Kidney (tissue), 13 donors: ENCODE measurements at regions not wholly inside any gene's neighbourhood (a gene's known extent, or its start where the extent isn't known, plus 50 kb on each side); places are given as distances from the start of the nearest gene placed in this dataset.

Experiments
- DNase-seq, 5 donors: peaks; one replicate each; pipeline ENCODE4 v3.0.0-alpha.2; 2013 to 2020
- FAIRE-seq: peaks from 2 replicates; lab custom pipeline; 2012; peaks lifted over from hg19 to GRCh38; lab: Jason Lieb, UNC
- H3K27ac ChIP-seq, 2 donors: one replicate each; pipeline ENCODE4 v1.7.0; 2013; ENCODE audit warnings: low read depth in 2 of 2, low read length in 2 of 2, inconsistent platforms in 1 of 2
- H3K27me3 ChIP-seq: one replicate; pipeline ENCODE4 v1.7.1; 2013; ENCODE audit warnings: low read length, inconsistent platforms; ENCODE audit not compliant: control insufficient read depth, insufficient read depth
- H3K36me3 ChIP-seq, 3 donors: one replicate each; pipeline versions ENCODE4 v1.7.0 to v1.7.1; 2013; ENCODE audit warnings: low read length in 3 of 3, control low read depth in 1 of 3, inconsistent platforms in 1 of 3; ENCODE audit not compliant: insufficient read depth in 3 of 3, control insufficient read depth in 2 of 3
- H3K4me1 ChIP-seq, 3 donors: one replicate each; pipeline versions ENCODE4 v1.7.0 to v1.7.1; 2013; ENCODE audit warnings: low read length in 3 of 3, inconsistent platforms in 1 of 3, low read depth in 1 of 3; ENCODE audit not compliant: control insufficient read depth in 2 of 3, insufficient read depth in 2 of 3
- H3K4me3 ChIP-seq, 3 donors: one replicate each; pipeline versions ENCODE4 v1.7.0 to v1.8.1; 2013; ENCODE audit warnings: low read length in 3 of 3, control low read depth in 1 of 3, inconsistent platforms in 1 of 3
- H3K9ac ChIP-seq, 3 donors: one replicate each; pipeline versions ENCODE4 v1.7.0 to v1.7.1; 2013; ENCODE audit warnings: low read length in 3 of 3, control low read depth in 1 of 3, inconsistent platforms in 1 of 3
- H3K9me3 ChIP-seq, 3 donors: one replicate each; pipeline versions ENCODE4 v1.7.0 to v1.7.1; 2013; ENCODE audit warnings: low read length in 3 of 3, control low read depth in 1 of 3, inconsistent platforms in 1 of 3; ENCODE audit not compliant: control insufficient read depth in 2 of 3, insufficient read depth in 1 of 3
- CTCF ChIP-seq: IDR thresholded peaks from 3 replicates; pipeline ENCODE4 v1.5.1; 2012; ENCODE audit warnings: mild to moderate bottlenecking, moderate library complexity, borderline replicate concordance; ENCODE audit not compliant: insufficient read depth; ENCODE audit errors: extremely low read depth
- intact Hi-C: fragments of 100-400 bp; cut with DNase I; formaldehyde crosslinking; loops from one replicate; pipeline ENCODE4 v1.11.1; 2022
- donor health status: control.
- donor health status: control.
- donor health status: control.
- donor health status: control.
- donor health status: control.
- donor health status: DM: yes; HTN: yes; CAD: no.
- donor health status: Normal renal cell carcinoma (clear cell type).

- Histone ChIP-seq H3K4me3 (no peak overlapping the region), H3K27me3 (no peaks in the 10 kb centered on the region), H3K27ac (no peak overlapping the region), H3K36me3 (no peaks in the 10 kb centered on the region), H3K4me1 (no peaks in the 10 kb centered on the region), H3K9ac (no peak overlapping the region), H3K9me3 (no peaks in the 10 kb centered on the region)
- DNase-seq: peak in 1 of 5 donors; percentile 25
- TF ChIP-seq CTCF: no peak
- intact Hi-C loops: no loop called here
- no peak for FAIRE-seq
These were observed 333.3 kb upstream of the SEMA3D start for GRCh38 chr7:85520175-85520574.

GRCh38 chr7:85516675-85517074 is 329.8 kb upstream of the SEMA3D start:
- no peaks in the 10 kb centered on the region for H3K9me3 ChIP-seq
- no peaks in the 10 kb centered on the region for H3K27me3 ChIP-seq
- intact Hi-C loops: no loop called here
- DNase-seq (no peak), FAIRE-seq (no peak)
- H3K9ac ChIP-seq: no peak overlapping the region
- no peak for TF ChIP-seq CTCF
- no peak overlapping the region for H3K27ac ChIP-seq
- no peak overlapping the region for H3K4me3 ChIP-seq
- no peaks in the 10 kb centered on the region for H3K4me1 ChIP-seq
- H3K36me3 ChIP-seq: no peaks in the 10 kb centered on the region

GRCh38 chr7:85512790-85513189 is 325.9 kb upstream of the SEMA3D start:
- H3K27ac ChIP-seq: no peak overlapping the region
- H3K9me3 ChIP-seq: no peaks in the 10 kb centered on the region
- intact Hi-C loops: no loop called here
- no peaks in the 10 kb centered on the region for H3K4me1 ChIP-seq
- FAIRE-seq: no peak
- no peak for TF ChIP-seq CTCF
- H3K9ac ChIP-seq: no peak overlapping the region
- no peaks in the 10 kb centered on the region for H3K27me3 ChIP-seq
- no peak overlapping the region for H3K4me3 ChIP-seq
- no peaks in the 10 kb centered on the region for H3K36me3 ChIP-seq
- no peak for DNase-seq

GRCh38 chr7:85510287-85510686 is 323.4 kb upstream of the SEMA3D start:
- no peaks in the 10 kb centered on the region for H3K27me3 ChIP-seq
- TF ChIP-seq CTCF: no peak
- no peak for DNase-seq
- intact Hi-C loops: no loop called here
- H3K4me3 ChIP-seq: no peak overlapping the region
- H3K9me3 ChIP-seq: no peaks in the 10 kb centered on the region
- no peaks in the 10 kb centered on the region for H3K36me3 ChIP-seq
- no peaks in the 10 kb centered on the region for H3K4me1 ChIP-seq
- H3K9ac ChIP-seq: no peak overlapping the region
- no peak for FAIRE-seq
- no peak overlapping the region for H3K27ac ChIP-seq
